ENCODE measurements at regions not wholly inside any gene's neighbourhood (a gene's known extent, or its start where the extent isn't known, plus 50 kb on each side); places are given as distances from the start of the nearest gene placed in this dataset.

GRCh38 chr18:42620657-42621056 is 494.8 kb downstream of the RIT2 start:
- DNase-seq (ENCODE audit: low spot score): no peak

- DNase-seq (ENCODE audit: low spot score): no peak
These were observed 491.6 kb downstream of the RIT2 start for GRCh38 chr18:42623935-42624334.

- DNase-seq (ENCODE audit: low spot score): no peak
These were observed 482.7 kb downstream of the RIT2 start for GRCh38 chr18:42632801-42633200.

GRCh38 chr18:42635378-42636048 is 480.0 kb downstream of the RIT2 start:
- no peak for DNase-seq (ENCODE audit: low spot score)

DNA sequence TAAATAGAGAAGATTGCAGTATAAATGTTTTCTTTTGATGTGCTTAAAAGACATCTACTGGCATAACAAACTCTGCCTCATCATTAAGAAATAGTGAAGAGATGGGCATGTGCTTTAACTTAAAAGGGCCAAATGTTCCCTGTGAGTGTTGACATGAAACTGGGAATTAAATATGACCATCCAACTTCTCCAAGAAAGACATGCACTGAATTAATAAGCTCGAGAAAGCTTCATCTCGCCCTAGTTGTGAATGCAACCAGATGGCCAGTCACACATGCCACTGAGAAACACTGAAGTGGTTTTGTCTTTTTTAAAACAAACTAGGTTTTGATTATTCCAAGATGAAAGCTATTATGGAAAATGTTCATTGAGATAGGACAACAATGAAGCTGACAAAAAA is 479.2 kb downstream of the RIT2 start:
- no peak for DNase-seq (ENCODE audit: low spot score)

GRCh38 chr18:42640160-42640559 is 475.3 kb downstream of the RIT2 start:
- DNase-seq (ENCODE audit: low spot score): no peak

- no peak for DNase-seq (ENCODE audit: low spot score)
These were observed 473.5 kb downstream of the RIT2 start for GRCh38 chr18:42641996-42642395.

DNA sequence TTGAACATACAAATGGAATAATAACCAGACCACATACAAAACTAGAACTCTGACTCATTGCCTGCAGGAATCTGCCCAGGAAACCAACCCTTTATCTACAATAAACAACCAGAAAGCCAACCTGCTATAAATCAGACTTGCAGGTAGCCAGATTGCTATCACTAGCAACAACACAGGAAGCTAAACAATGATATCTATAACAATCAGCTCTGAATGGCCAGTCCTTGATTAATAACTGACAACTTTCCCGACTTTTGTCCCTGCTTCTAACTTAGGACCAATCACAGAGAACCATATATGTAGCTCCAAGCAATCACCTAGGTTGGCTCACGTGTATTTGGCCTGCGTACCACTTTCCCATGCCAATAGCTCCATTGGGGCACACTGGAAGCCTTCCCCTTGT is 470.8 kb downstream of the RIT2 start:
- DNase-seq (ENCODE audit: low spot score): no peak

- DNase-seq (ENCODE audit: low spot score): no peak
These were observed 466.0 kb downstream of the RIT2 start for GRCh38 chr18:42649331-42650035.

- DNase-seq (ENCODE audit: low spot score): no peak
These were observed 460.9 kb downstream of the RIT2 start for GRCh38 chr18:42654556-42654955.

DNA sequence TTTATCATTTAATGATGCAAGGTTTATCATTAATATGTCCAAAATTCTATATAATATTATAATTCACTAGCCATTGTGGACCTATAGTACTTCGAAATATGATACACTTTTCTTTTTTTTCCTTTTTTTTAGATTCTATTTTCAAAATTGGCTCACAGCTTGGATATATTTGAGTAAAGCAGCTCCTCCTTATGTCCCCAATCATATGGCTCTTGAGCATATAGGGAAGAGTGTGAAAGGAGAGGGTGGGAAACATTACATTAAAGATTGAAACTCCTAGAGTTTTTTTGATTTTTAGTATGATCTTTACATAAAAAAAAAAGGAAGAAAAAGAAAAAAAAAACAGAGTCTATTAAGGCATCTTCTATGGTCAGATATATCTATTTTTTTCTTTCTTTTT is 457.9 kb downstream of the RIT2 start:
- no peak for DNase-seq (ENCODE audit: low spot score)

DNA sequence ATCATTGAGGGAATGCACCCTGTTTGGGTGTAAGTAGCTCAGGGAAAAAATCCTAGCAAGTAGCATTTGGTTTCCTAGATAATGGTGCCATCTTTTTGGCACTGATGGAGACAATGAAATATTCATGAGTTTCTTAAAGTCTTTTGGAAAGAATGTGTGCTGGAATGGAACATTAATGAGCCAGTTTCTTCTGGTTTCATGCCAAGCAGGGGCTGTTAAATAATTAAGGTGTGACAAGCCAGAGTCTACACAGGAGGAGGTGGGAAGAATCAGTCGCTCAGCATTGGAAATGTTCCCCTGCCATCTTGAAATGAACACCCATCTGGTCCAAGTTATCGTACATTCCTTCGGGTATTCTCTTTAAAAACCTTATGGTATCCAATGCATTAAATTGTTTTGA is 457.3 kb downstream of the RIT2 start:
- DNase-seq (ENCODE audit: low spot score): no peak

GRCh38 chr18:42659187-42659586 is 456.3 kb downstream of the RIT2 start:
- DNase-seq (ENCODE audit: low spot score): no peak

- DNase-seq (ENCODE audit: low spot score): no peak
These were observed 444.6 kb downstream of the RIT2 start for GRCh38 chr18:42670860-42671259.

GRCh38 chr18:42675810-42676209 is 439.7 kb downstream of the RIT2 start:
- no peak for DNase-seq (ENCODE audit: low spot score)

GRCh38 chr18:42683094-42683493 is 432.4 kb downstream of the RIT2 start:
- DNase-seq (ENCODE audit: low spot score): no peak

GRCh38 chr18:42689310-42689709 is 426.2 kb downstream of the RIT2 start:
- no peak for DNase-seq (ENCODE audit: low spot score)

Data from ureter (tissue), 1 donor.